ENCODE measurements at regions not wholly inside any gene's neighbourhood (a gene's known extent, or its start where the extent isn't known, plus 50 kb on each side); places are given as distances from the start of the nearest gene placed in this dataset.

- no peak for DNase-seq (ENCODE audit: low spot score)
Observed at GRCh38 chr6:17047889-17048288, 54.0 kb upstream of the STMND1 start.

- DNase-seq (ENCODE audit: low spot score): no peak
Observed at GRCh38 chr6:17045581-17046322, 56.1 kb upstream of the STMND1 start.

GRCh38 chr6:17043148-17043522 is 58.7 kb upstream of the STMND1 start:
- DNase-seq (ENCODE audit: low spot score): no peak

GRCh38 chr6:17042422-17043147 is 59.3 kb upstream of the STMND1 start:
- DNase-seq (ENCODE audit: low spot score): peak; percentile 28

GRCh38 chr6:17039266-17039665 is 62.6 kb upstream of the STMND1 start:
- DNase-seq (ENCODE audit: low spot score): no peak

GRCh38 chr6:17038316-17038715 is 63.5 kb upstream of the STMND1 start:
- no peak for DNase-seq (ENCODE audit: low spot score)

DNA sequence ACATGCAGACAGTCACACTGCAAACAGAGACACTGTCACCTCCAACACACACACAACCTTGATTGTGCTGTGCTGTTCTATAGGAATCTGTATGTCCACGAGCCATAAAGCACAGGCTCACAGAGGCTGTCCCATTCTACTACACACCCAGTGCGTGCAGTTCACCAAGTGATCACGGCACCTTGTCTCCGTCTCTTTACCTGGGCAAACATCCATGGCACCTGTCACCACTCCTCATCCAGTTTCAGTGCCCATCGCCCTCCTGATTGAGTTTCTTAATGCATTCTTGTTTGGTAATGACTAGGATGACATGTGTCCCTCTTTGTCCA is 65.8 kb upstream of the STMND1 start:
- DNase-seq (ENCODE audit: low spot score): no peak

GRCh38 chr6:17035257-17036064 is 66.4 kb upstream of the STMND1 start:
- no peak for DNase-seq (ENCODE audit: low spot score)

GRCh38 chr6:17033746-17034145 is 68.1 kb upstream of the STMND1 start:
- no peak for DNase-seq (ENCODE audit: low spot score)

DNA sequence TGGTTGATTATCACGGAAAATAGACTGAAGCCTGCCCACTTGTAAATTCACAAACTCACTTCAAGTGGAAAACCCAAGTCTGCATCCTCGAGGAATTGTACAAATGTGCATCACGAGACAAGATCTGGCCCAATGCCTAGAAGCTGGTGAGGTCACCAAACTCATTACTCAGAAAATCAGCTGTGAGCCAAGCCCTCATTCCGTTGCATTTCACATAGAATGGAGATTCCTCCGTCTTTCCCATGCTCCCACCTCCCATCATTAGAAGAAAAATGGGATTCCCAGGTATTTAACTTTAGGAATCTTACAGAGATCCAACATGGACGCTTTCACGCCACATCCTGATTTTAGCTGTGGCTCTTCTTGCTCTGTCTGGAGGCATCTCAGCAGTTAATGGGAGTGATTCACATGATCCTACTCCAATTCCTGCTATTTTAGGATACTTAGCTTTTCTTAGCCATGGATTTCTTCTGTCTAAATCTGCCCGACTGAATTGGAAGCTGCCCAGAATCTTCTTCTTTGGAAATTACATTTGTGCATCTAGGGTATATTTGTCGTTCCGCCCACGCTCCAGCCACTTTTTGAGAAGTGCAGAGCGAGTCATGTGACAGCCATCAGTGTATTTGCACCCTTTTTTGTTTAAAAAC is 68.7 kb upstream of the STMND1 start:
- DNase-seq (ENCODE audit: low spot score): no peak

DNA sequence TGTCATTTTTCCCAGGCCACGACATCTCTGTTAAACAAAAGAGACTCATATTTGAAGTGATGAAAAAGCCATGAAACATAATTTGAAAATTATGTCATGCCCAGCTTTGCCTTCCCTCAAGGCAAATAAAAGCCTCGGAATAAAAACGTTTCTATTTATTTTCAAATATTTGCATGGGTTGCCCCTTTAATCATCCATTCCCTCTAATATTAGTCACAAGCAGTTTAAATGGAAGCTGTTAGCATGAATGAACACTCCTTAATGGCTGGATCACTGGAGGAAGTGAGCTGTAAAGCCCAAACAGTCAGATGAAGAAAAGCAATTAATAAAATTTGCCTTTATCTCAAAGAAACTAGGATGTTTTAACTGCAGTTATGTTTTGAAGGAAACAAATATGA is 69.3 kb upstream of the STMND1 start:
- DNase-seq (ENCODE audit: low spot score): no peak

- DNase-seq (ENCODE audit: low spot score): no peak
Observed at GRCh38 chr6:17031961-17032360, 69.9 kb upstream of the STMND1 start.

- no peak for DNase-seq (ENCODE audit: low spot score)
Observed at GRCh38 chr6:17027441-17027840, 74.4 kb upstream of the STMND1 start.

DNA sequence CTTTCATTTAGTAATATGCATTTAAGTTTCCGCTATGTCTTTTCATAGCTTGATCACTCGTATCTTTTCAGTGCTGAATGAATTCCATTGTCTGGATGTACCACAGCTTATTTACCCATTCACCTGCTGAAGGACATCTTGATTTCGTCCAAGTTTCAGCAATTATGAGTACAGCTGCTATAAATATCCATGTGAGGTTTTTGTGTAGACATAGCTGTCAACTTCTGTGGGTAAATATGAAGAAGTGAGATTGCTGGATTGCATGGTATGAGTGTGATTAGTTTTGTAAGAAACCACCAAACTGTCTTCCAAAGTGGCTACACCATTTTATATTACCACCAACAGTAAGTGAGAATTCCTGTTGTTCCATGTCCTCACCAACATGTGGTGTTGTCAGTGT is 79.2 kb upstream of the STMND1 start:
- no peak for DNase-seq (ENCODE audit: low spot score)

- no peak for DNase-seq (ENCODE audit: low spot score)
Observed at GRCh38 chr6:17021539-17021889, 80.3 kb upstream of the STMND1 start.

GRCh38 chr6:17020889-17021538 is 80.8 kb upstream of the STMND1 start:
- no peak for DNase-seq (ENCODE audit: low spot score)

GRCh38 chr6:17018425-17018824 is 83.4 kb upstream of the STMND1 start:
- DNase-seq (ENCODE audit: low spot score): no peak

GRCh38 chr6:17017416-17017815 is 84.4 kb upstream of the STMND1 start:
- no peak for DNase-seq (ENCODE audit: low spot score)

- no peak for DNase-seq (ENCODE audit: low spot score)
Observed at GRCh38 chr6:17015551-17016381, 86.1 kb upstream of the STMND1 start.

- DNase-seq (ENCODE audit: low spot score): no peak
Observed at GRCh38 chr6:17015144-17015543, 86.7 kb upstream of the STMND1 start.

DNA sequence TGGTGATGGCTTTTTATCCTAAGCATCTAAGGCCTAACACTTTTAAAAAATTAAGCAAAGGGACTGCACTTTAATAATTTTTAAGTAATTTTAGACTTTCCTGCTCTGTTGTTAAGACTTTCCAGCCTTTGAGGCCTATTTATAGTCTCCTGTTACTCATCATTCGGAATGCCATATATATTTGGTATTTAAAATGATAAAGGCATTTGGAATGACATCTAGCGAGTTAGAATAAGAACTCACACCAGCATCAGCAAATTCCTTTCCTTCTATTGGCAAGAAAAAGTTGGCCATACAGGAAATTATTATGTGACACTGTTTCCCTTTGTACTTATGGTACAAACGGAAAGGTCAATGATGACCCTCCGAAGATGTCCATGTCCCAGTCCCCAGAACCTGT is 88.1 kb upstream of the STMND1 start:
- no peak for DNase-seq (ENCODE audit: low spot score)

Data from HuH-7.5 (cell line).